K562 (cell line): ENCODE measurements at regions not wholly inside any gene's neighbourhood (a gene's known extent, or its start where the extent isn't known, plus 50 kb on each side); places are given as distances from the start of the nearest gene placed in this dataset.
A peak's percentile ranks its signal among the peaks of the same experiment; 100 is the strongest.

Experiments
- BDP1 ChIP-seq: IDR thresholded peaks from 3 replicates; pipeline ENCODE4 v1.6.1; 2011; ENCODE audit not compliant: insufficient read length, insufficient read depth
- PBX2 ChIP-seq, 2 experiments: IDR thresholded peaks in 1 of 2; conservative IDR thresholded peaks in 1 of 2; 2 replicates each; pipeline ENCODE4 v1.6.1; 2016; ENCODE audit warnings: low read depth in 2 of 2, mild to moderate bottlenecking in 1 of 2, missing compliant biosample characterization in 1 of 2, missing genetic modification characterization in 1 of 2, moderate library complexity in 1 of 2
- PCBP1 ChIP-seq: fragments of 200-400 bp; formaldehyde crosslinking; IDR thresholded peaks from 2 replicates; pipeline ENCODE4 v1.6.1; 2018; ENCODE audit warnings: mild to moderate bottlenecking, low read depth, low read length; ENCODE audit not compliant: poor library complexity, severe bottlenecking
- RERE ChIP-seq: sonication (generic); formaldehyde crosslinking; IDR thresholded peaks from 2 replicates; pipeline ENCODE4 v1.8.0; 2023; ENCODE audit warnings: missing genetic modification reagents, mild to moderate bottlenecking, borderline replicate concordance
- ZNF589 ChIP-seq: fragments of 200-800 bp; sonication (Bioruptor generic); IDR thresholded peaks from 2 replicates; pipeline ENCODE4 v1.6.1; 2016; ENCODE audit warnings: low read depth, missing genetic modification characterization, missing compliant biosample characterization

- TF ChIP-seq RERE (CRISPR knock-in tag): no peak
- TF ChIP-seq BDP1: no peak
- no peak for TF ChIP-seq PBX2 (CRISPR knock-in tag; IDR thresholded peaks at IDR 0.05; ENCODE audit: low read depth)
- TF ChIP-seq PBX2 (tag; conservative IDR thresholded peaks at IDR 0.05; ENCODE audit: low read depth): 0 out of 2 replicates have a peak, but pooled peaks have one; percentile 9
- TF ChIP-seq ZNF589: peak; percentile 94
- TF ChIP-seq PCBP1: no peak
Measured at GRCh38 chr6:14796974-14797762, 448.7 kb upstream of the JARID2 start (continued).
